ENCODE measurements at regions not wholly inside any gene's neighbourhood (a gene's known extent, or its start where the extent isn't known, plus 50 kb on each side); places are given as distances from the start of the nearest gene placed in this dataset.
"Not testable (repeated sequence)": the region's sequence is repeated elsewhere in the genome, so short reads cannot be mapped to it uniquely, and the experiment has no call there.

- Histone ChIP-seq H3K27me3 (replicated peaks in 1 of 2; ENCODE audit: control insufficient read depth in 2 of 2, insufficient read depth in 2 of 2, low read length in 1 of 2) (no peaks in the 10 kb centered on the region), H3K9ac (ENCODE audit: control insufficient read depth, insufficient read depth, low read length) (no peak overlapping the region), H3K4me2 (ENCODE audit: control insufficient read depth, insufficient read depth) (no peak overlapping the region), H3K4me1 (ENCODE audit: control insufficient read depth, insufficient read depth, low read length) (no peaks in the 10 kb centered on the region), H4K20me1 (ENCODE audit: control insufficient read depth, insufficient read depth) (no peaks in the 10 kb centered on the region), H3K36me3 (ENCODE audit: control insufficient read depth in 2 of 2, insufficient read depth in 2 of 2, low read length in 1 of 2) (no peaks in the 10 kb centered on the region), H3K9me3 (replicated peaks; ENCODE audit: control insufficient read depth, insufficient read depth, low read length) (no peaks in the 10 kb centered on the region), H3K4me3 (no peak overlapping the region), H3K79me2 (ENCODE audit: control insufficient read depth, insufficient read depth, low read length) (no peaks in the 10 kb centered on the region), H2AFZ (ENCODE audit: control insufficient read depth, low read depth, low read length) (no peak overlapping the region), H3K27ac (ENCODE audit: control insufficient read depth, insufficient read depth) (no peak overlapping the region)
- CTCF ChIA-PET = no interaction called here
- RAD21 ChIA-PET (ENCODE audit: unreplicated experiment) = no interaction called here
- WGBS (ENCODE audit: insufficient coverage, insufficient replicate concordance, low lambda C conversion rate, missing lambda C conversion rate) = 44% methylated on average over 4 of the region's 4 CpGs
- intact Hi-C loops (cut with micrococcal nuclease; ENCODE audit: unreplicated experiment) = no loop called here
- POLR2A ChIA-PET = no interaction called here
- in situ Hi-C loops (cut with MboI) = no loop called here
- ATAC-seq (no peak), DNase-seq (ENCODE audit: low read depth, low spot score) (no peak), FAIRE-seq (no peak)
- SMC1A ChIA-PET (ENCODE audit: uncharacterized antibody, unreplicated experiment) = interaction anchor here (0.5 kb wide), 1 partner anchor 814 kb away, joined by 3 read pairs; no protein-coding TSS in a partner anchor
- TF ChIP-seq RB1 (IDR thresholded peaks at IDR 0.05; ENCODE audit: borderline replicate concordance) (no peak), RFX5 (IDR thresholded peaks at IDR 0.05; ENCODE audit: low read depth, low read length) (no peak), ZNF274 (IDR thresholded peaks at IDR 0.05; ENCODE audit: insufficient read depth, insufficient read length) (no peak), SMAD5 (IDR thresholded peaks at IDR 0.05; ENCODE audit: low read depth) (no peak), FOS (IDR thresholded peaks at IDR 0.05; ENCODE audit: borderline replicate concordance, extremely low read depth, insufficient read length) (no peak), TAF1 (IDR thresholded peaks at IDR 0.05; ENCODE audit: borderline replicate concordance, low read depth, low read length) (no peak), TCF3 (IDR thresholded peaks at IDR 0.05; ENCODE audit: borderline replicate concordance, insufficient read depth, low read depth, low read length) (no peak), SUPT20H (IDR thresholded peaks at IDR 0.05; ENCODE audit: borderline replicate concordance, control insufficient read depth, low read depth, low read length) (no peak), CHD4 (IDR thresholded peaks at IDR 0.05) (no peak)
- TF ChIP-seq, protein P1, sequence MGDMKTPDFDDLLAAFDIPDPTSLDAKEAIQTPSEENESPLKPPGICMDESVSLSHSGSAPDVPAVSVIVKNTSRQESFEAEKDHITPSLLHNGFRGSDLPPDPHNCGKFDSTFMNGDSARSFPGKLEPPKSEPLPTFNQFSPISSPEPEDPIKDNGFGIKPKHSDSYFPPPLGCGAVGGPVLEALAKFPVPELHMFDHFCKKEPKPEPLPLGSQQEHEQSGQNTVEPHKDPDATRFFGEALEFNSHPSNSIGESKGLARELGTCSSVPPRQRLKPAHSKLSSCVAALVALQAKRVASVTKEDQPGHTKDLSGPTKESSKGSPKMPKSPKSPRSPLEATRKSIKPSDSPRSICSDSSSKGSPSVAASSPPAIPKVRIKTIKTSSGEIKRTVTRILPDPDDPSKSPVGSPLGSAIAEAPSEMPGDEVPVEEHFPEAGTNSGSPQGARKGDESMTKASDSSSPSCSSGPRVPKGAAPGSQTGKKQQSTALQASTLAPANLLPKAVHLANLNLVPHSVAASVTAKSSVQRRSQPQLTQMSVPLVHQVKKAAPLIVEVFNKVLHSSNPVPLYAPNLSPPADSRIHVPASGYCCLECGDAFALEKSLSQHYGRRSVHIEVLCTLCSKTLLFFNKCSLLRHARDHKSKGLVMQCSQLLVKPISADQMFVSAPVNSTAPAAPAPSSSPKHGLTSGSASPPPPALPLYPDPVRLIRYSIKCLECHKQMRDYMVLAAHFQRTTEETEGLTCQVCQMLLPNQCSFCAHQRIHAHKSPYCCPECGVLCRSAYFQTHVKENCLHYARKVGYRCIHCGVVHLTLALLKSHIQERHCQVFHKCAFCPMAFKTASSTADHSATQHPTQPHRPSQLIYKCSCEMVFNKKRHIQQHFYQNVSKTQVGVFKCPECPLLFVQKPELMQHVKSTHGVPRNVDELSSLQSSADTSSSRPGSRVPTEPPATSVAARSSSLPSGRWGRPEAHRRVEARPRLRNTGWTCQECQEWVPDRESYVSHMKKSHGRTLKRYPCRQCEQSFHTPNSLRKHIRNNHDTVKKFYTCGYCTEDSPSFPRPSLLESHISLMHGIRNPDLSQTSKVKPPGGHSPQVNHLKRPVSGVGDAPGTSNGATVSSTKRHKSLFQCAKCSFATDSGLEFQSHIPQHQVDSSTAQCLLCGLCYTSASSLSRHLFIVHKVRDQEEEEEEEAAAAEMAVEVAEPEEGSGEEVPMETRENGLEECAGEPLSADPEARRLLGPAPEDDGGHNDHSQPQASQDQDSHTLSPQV (IDR thresholded peaks at IDR 0.05) = no peak
- TF ChIP-seq, protein P2, sequence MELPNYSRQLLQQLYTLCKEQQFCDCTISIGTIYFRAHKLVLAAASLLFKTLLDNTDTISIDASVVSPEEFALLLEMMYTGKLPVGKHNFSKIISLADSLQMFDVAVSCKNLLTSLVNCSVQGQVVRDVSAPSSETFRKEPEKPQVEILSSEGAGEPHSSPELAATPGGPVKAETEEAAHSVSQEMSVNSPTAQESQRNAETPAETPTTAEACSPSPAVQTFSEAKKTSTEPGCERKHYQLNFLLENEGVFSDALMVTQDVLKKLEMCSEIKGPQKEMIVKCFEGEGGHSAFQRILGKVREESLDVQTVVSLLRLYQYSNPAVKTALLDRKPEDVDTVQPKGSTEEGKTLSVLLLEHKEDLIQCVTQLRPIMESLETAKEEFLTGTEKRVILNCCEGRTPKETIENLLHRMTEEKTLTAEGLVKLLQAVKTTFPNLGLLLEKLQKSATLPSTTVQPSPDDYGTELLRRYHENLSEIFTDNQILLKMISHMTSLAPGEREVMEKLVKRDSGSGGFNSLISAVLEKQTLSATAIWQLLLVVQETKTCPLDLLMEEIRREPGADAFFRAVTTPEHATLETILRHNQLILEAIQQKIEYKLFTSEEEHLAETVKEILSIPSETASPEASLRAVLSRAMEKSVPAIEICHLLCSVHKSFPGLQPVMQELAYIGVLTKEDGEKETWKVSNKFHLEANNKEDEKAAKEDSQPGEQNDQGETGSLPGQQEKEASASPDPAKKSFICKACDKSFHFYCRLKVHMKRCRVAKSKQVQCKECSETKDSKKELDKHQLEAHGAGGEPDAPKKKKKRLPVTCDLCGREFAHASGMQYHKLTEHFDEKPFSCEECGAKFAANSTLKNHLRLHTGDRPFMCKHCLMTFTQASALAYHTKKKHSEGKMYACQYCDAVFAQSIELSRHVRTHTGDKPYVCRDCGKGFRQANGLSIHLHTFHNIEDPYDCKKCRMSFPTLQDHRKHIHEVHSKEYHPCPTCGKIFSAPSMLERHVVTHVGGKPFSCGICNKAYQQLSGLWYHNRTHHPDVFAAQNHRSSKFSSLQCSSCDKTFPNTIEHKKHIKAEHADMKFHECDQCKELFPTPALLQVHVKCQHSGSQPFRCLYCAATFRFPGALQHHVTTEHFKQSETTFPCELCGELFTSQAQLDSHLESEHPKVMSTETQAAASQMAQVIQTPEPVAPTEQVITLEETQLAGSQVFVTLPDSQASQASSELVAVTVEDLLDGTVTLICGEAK (IDR thresholded peaks at IDR 0.05; ENCODE audit: borderline replicate concordance) = no peak
- BruUV-seq (replicated peaks) = no TSS peak
Measured at GRCh38 chr5:153373130-153373498, 117.4 kb upstream of the GRIA1 start.

- in situ Hi-C loops (cut with MboI) = not testable (repeated sequence)
Measured at GRCh38 chr5:153381630-153382029, 108.8 kb upstream of the GRIA1 start.

More at GRCh38 chr5:153381630-153382029, 108.8 kb upstream of the GRIA1 start:
- RAD21 ChIA-PET (ENCODE audit: unreplicated experiment); H3K27ac ChIP-seq (ENCODE audit: control insufficient read depth, insufficient read depth); POLR2A ChIA-PET; H2AFZ ChIP-seq (ENCODE audit: control insufficient read depth, low read depth, low read length); H3K79me2 ChIP-seq (ENCODE audit: control insufficient read depth, insufficient read depth, low read length); H3K4me2 ChIP-seq (ENCODE audit: control insufficient read depth, insufficient read depth); H4K20me1 ChIP-seq (ENCODE audit: control insufficient read depth, insufficient read depth); FAIRE-seq; H3K4me3 ChIP-seq; BruUV-seq (replicated peaks); H3K27me3 ChIP-seq (replicated peaks in 1 of 2; ENCODE audit: control insufficient read depth in 2 of 2, insufficient read depth in 2 of 2, low read length in 1 of 2); DNase-seq (ENCODE audit: low read depth, low spot score); H3K36me3 ChIP-seq (ENCODE audit: control insufficient read depth in 2 of 2, insufficient read depth in 2 of 2, low read length in 1 of 2); CTCF ChIA-PET; SMC1A ChIA-PET (ENCODE audit: uncharacterized antibody, unreplicated experiment); intact Hi-C loops (cut with micrococcal nuclease; ENCODE audit: unreplicated experiment); H3K4me1 ChIP-seq (ENCODE audit: control insufficient read depth, insufficient read depth, low read length); H3K9me3 ChIP-seq (replicated peaks; ENCODE audit: control insufficient read depth, insufficient read depth, low read length); H3K9ac ChIP-seq (ENCODE audit: control insufficient read depth, insufficient read depth, low read length); ATAC-seq: not testable (repeated sequence)
- WGBS (ENCODE audit: insufficient coverage, insufficient replicate concordance, low lambda C conversion rate, missing lambda C conversion rate) = 54% methylated on average over 10 of the region's 10 CpGs
